GM12878 (cell line): ENCODE measurements at regions not wholly inside any gene's neighbourhood (a gene's known extent, or its start where the extent isn't known, plus 50 kb on each side); places are given as distances from the start of the nearest gene placed in this dataset.

Experiments
- CHD4 ChIP-seq: fragments of 200-600 bp; sonication (generic); IDR thresholded peaks from 2 replicates; pipeline ENCODE4 v1.6.1; 2016; ENCODE audit warnings: mild to moderate bottlenecking
- CTCF ChIP-seq, 3 experiments: IDR thresholded peaks in 2 of 3; conservative IDR thresholded peaks in 1 of 3; 2 replicates each; pipeline ENCODE4 v1.5.1; 2011; ENCODE audit warnings: low read depth in 3 of 3, low read length in 3 of 3, mild to moderate bottlenecking in 3 of 3, control low read depth in 2 of 3, moderate library complexity in 2 of 3, inconsistent platforms in 1 of 3, mixed read lengths in 1 of 3; ENCODE audit not compliant: control insufficient read depth in 2 of 3, insufficient read depth in 1 of 3; ENCODE audit errors: extremely low read depth in 1 of 3
- FOXK2 ChIP-seq: fragments of 450-650 bp; IDR thresholded peaks from 2 replicates; pipeline ENCODE4 v1.6.1; 2017; ENCODE audit warnings: mild to moderate bottlenecking, moderate library complexity
- TF ChIP-seq, protein P1 (sequence below): fragments of 450-650 bp; formaldehyde crosslinking; IDR thresholded peaks from 2 replicates; pipeline ENCODE4 v1.5.0; 2022; ENCODE audit warnings: mild to moderate bottlenecking, missing genetic modification characterization

- TF ChIP-seq, protein P1, sequence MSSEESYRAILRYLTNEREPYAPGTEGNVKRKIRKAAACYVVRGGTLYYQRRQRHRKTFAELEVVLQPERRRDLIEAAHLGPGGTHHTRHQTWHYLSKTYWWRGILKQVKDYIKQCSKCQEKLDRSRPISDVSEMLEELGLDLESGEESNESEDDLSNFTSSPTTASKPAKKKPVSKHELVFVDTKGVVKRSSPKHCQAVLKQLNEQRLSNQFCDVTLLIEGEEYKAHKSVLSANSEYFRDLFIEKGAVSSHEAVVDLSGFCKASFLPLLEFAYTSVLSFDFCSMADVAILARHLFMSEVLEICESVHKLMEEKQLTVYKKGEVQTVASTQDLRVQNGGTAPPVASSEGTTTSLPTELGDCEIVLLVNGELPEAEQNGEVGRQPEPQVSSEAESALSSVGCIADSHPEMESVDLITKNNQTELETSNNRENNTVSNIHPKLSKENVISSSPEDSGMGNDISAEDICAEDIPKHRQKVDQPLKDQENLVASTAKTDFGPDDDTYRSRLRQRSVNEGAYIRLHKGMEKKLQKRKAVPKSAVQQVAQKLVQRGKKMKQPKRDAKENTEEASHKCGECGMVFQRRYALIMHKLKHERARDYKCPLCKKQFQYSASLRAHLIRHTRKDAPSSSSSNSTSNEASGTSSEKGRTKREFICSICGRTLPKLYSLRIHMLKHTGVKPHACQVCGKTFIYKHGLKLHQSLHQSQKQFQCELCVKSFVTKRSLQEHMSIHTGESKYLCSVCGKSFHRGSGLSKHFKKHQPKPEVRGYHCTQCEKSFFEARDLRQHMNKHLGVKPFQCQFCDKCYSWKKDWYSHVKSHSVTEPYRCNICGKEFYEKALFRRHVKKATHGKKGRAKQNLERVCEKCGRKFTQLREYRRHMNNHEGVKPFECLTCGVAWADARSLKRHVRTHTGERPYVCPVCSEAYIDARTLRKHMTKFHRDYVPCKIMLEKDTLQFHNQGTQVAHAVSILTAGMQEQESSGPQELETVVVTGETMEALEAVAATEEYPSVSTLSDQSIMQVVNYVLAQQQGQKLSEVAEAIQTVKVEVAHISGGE (CRISPR knock-in tag): no peak
- no peak for TF ChIP-seq CTCF (IDR thresholded peaks at IDR 0.05 in 2 of 3, conservative IDR thresholded peaks at IDR 0.05 in 1 of 3; ENCODE audit: control insufficient read depth in 2 of 3, extremely low read depth in 1 of 3, insufficient read depth in 1 of 3, low read depth in 3 of 3, low read length in 3 of 3)
- no peak for TF ChIP-seq FOXK2
- no peak for TF ChIP-seq CHD4
These were observed 664.7 kb upstream of the SORCS1 start for GRCh38 chr10:107829161-107829560.
